ENCODE measurements at regions not wholly inside any gene's neighbourhood (a gene's known extent, or its start where the extent isn't known, plus 50 kb on each side); places are given as distances from the start of the nearest gene placed in this dataset.
"Not testable (repeated sequence)": the region's sequence is repeated elsewhere in the genome, so short reads cannot be mapped to it uniquely, and the experiment has no call there.

GRCh38 chr10:25824050-25824449, 110.0 kb upstream of the MYO3A start:
- Histone ChIP-seq H3K4me3 (ENCODE audit: extremely low read depth, insufficient read depth, low read length, poor library complexity, severe bottlenecking) (no peak overlapping the region), H3K9me3 (ENCODE audit: control insufficient read depth, low read length) (no peaks in the 10 kb centered on the region), H3K36me3 (ENCODE audit: control insufficient read depth, insufficient read depth, low read length) (no peaks in the 10 kb centered on the region), H3K27ac (ENCODE audit: low read depth, low read length, severe bottlenecking) (no peak overlapping the region), H3K4me1 (ENCODE audit: control insufficient read depth, insufficient read depth, low read length, poor library complexity, severe bottlenecking) (no peaks in the 10 kb centered on the region)
- WGBS, 2 experiments (ENCODE audit: insufficient coverage in 2 of 2) = 33 to 46% methylated on average over 1 to 2 of the region's 4 CpGs

GRCh38 chr10:25828475-25828874, 105.6 kb upstream of the MYO3A start:
- Histone ChIP-seq H3K4me1 (ENCODE audit: control insufficient read depth, insufficient read depth, low read length, poor library complexity, severe bottlenecking) (no peaks in the 10 kb centered on the region), H3K36me3 (ENCODE audit: control insufficient read depth, insufficient read depth, low read length) (no peaks in the 10 kb centered on the region), H3K9me3 (ENCODE audit: control insufficient read depth, low read length) (no peaks in the 10 kb centered on the region), H3K27ac (ENCODE audit: low read depth, low read length, severe bottlenecking) (no peak overlapping the region), H3K4me3 (ENCODE audit: extremely low read depth, insufficient read depth, low read length, poor library complexity, severe bottlenecking) (no peak overlapping the region)
- WGBS, 2 experiments (ENCODE audit: insufficient coverage in 2 of 2) = 10 to 55% methylated on average over 2 to 3 of the region's 4 CpGs

DNA sequence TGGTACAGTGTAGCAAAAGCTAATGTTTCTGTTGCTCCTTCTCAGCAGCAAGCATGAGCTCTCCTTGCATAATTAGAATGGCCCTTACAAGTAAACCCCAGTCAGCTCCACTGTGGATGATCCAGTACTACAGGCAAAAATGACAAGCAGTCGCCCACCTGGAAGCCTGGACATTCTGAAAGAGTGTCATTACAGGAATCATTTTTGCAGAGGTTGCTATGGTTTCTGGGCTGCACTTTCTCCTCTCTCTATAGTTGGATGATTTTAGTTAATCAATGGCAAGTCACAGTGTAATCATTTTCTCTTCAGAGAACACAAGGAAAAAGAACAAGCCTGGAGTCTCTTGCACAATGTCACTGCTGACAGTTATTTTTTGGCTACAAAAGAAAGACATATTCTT, 102.9 kb upstream of the MYO3A start:
- Histone ChIP-seq H3K4me3 (ENCODE audit: extremely low read depth, insufficient read depth, low read length, poor library complexity, severe bottlenecking) (no peak overlapping the region), H3K27ac (ENCODE audit: low read depth, low read length, severe bottlenecking) (no peak overlapping the region), H3K4me1 (ENCODE audit: control insufficient read depth, insufficient read depth, low read length, poor library complexity, severe bottlenecking) (no peaks in the 10 kb centered on the region), H3K9me3 (ENCODE audit: control insufficient read depth, low read length) (no peaks in the 10 kb centered on the region), H3K36me3 (ENCODE audit: control insufficient read depth, insufficient read depth, low read length) (no peaks in the 10 kb centered on the region)
- WGBS, 2 experiments (ENCODE audit: insufficient coverage in 2 of 2) = 80 to 83% methylated on average over 1 of the region's 1 CpG

DNA sequence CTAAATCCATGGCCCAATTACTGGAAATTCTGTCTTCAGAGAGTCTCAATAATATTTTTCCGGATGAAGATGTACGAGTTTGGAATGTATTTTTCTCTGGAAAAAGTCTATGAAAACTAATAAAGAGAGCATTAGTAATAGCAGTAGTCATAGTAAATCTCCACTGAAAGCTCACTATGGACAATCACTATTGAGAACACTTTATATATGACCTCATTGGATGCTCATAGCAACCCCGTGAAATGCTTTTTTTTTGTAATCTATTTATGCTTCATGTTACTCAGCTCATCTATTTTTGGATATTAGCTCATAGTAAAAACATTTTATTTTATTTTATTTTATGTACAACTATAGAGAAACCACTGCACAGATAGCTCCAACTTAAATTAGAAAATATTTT, 94.3 kb upstream of the MYO3A start:
- Histone ChIP-seq H3K36me3 (ENCODE audit: control insufficient read depth, insufficient read depth, low read length) (no peaks in the 10 kb centered on the region), H3K4me3 (ENCODE audit: extremely low read depth, insufficient read depth, low read length, poor library complexity, severe bottlenecking) (no peak overlapping the region), H3K27ac (ENCODE audit: low read depth, low read length, severe bottlenecking) (no peak overlapping the region), H3K4me1 (ENCODE audit: control insufficient read depth, insufficient read depth, low read length, poor library complexity, severe bottlenecking) (no peaks in the 10 kb centered on the region), H3K9me3 (ENCODE audit: control insufficient read depth, low read length) (no peaks in the 10 kb centered on the region)
- no CpG with 5 or more reads among the region's 3 CpGs for WGBS, 2 experiments (ENCODE audit: insufficient coverage in 2 of 2)

GRCh38 chr10:25840875-25841274, 93.2 kb upstream of the MYO3A start:
- H3K27ac ChIP-seq (ENCODE audit: low read depth, low read length, severe bottlenecking); H3K36me3 ChIP-seq (ENCODE audit: control insufficient read depth, insufficient read depth, low read length); H3K4me1 ChIP-seq (ENCODE audit: control insufficient read depth, insufficient read depth, low read length, poor library complexity, severe bottlenecking); H3K9me3 ChIP-seq (ENCODE audit: control insufficient read depth, low read length); H3K4me3 ChIP-seq (ENCODE audit: extremely low read depth, insufficient read depth, low read length, poor library complexity, severe bottlenecking): not testable (repeated sequence)
- no CpG with 5 or more reads among the region's 3 CpGs for WGBS, 2 experiments (ENCODE audit: insufficient coverage in 2 of 2)

DNA sequence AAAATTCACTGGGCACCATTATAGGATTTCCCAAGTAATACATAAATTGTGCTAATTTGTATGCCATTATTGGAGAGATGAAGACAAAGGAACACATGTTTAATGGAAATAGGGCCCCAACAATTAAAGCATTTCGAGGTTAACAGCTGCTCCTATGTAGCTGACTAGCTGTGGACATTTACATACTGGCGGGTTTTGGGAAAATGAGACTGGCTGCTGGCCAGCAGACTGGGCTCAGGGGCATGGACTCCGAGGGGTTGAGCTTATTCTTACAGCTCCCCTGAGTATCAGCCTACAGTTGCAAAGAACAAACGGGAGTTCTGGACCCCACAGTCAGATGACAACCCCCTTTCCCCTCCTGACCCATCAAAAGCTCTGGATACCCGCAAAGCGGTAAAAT, 91.9 kb upstream of the MYO3A start:
- no peak overlapping the region for H3K4me3 ChIP-seq (ENCODE audit: extremely low read depth, insufficient read depth, low read length, poor library complexity, severe bottlenecking)
- no peaks in the 10 kb centered on the region for H3K9me3 ChIP-seq (ENCODE audit: control insufficient read depth, low read length)
- no peak overlapping the region for H3K27ac ChIP-seq (ENCODE audit: low read depth, low read length, severe bottlenecking)
- no peaks in the 10 kb centered on the region for H3K36me3 ChIP-seq (ENCODE audit: control insufficient read depth, insufficient read depth, low read length)
- 82 to 98% methylated on average over 2 to 6 of the region's 6 CpGs for WGBS, 2 experiments (ENCODE audit: insufficient coverage in 2 of 2)
- no peaks in the 10 kb centered on the region for H3K4me1 ChIP-seq (ENCODE audit: control insufficient read depth, insufficient read depth, low read length, poor library complexity, severe bottlenecking)

DNA sequence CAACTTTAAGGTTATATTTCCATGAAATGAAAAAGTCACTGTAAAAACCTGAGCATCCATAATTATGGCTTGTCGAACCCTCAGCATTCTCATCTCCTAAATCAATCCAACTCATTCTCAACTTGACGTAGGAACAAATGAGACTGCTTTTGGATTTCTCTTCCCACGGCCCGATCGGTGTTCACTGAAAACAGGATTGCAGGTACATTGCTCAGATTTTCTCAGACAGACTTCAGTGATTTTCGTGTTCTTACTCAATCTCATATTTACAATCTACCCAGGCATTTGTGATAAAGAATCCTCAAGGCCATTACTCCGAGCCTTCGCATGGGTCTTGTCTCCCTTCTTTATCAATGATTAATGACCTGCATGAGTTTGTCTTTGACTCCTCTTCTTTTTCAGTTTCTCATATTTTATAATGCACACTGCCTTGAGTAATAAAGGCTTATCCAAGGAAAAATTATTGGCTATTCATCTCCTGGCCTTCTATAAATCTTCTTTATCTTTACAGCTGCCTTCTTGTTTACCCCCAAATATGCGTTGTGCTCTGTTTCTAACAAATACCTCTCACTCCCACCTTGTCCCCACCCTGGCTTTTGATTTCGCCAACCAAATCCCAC, 90.4 kb upstream of the MYO3A start:
- Histone ChIP-seq H3K4me3 (ENCODE audit: extremely low read depth, insufficient read depth, low read length, poor library complexity, severe bottlenecking) (no peak overlapping the region), H3K9me3 (ENCODE audit: control insufficient read depth, low read length) (no peaks in the 10 kb centered on the region), H3K4me1 (ENCODE audit: control insufficient read depth, insufficient read depth, low read length, poor library complexity, severe bottlenecking) (no peaks in the 10 kb centered on the region), H3K36me3 (ENCODE audit: control insufficient read depth, insufficient read depth, low read length) (no peaks in the 10 kb centered on the region), H3K27ac (ENCODE audit: low read depth, low read length, severe bottlenecking) (no peak overlapping the region)
- WGBS, 2 experiments (ENCODE audit: insufficient coverage in 2 of 2) = 91 to 93% methylated on average over 7 to 8 of the region's 10 CpGs

GRCh38 chr10:25844716-25845115, 89.3 kb upstream of the MYO3A start:
- H3K4me3 ChIP-seq (ENCODE audit: extremely low read depth, insufficient read depth, low read length, poor library complexity, severe bottlenecking); H3K9me3 ChIP-seq (ENCODE audit: control insufficient read depth, low read length); H3K4me1 ChIP-seq (ENCODE audit: control insufficient read depth, insufficient read depth, low read length, poor library complexity, severe bottlenecking); H3K27ac ChIP-seq (ENCODE audit: low read depth, low read length, severe bottlenecking); H3K36me3 ChIP-seq (ENCODE audit: control insufficient read depth, insufficient read depth, low read length): not testable (repeated sequence)
- 80% methylated on average over 1 of the region's 2 CpGs; no CpG with 5 or more reads in 1 of the 2 experiments for WGBS, 2 experiments (ENCODE audit: insufficient coverage in 2 of 2)

DNA sequence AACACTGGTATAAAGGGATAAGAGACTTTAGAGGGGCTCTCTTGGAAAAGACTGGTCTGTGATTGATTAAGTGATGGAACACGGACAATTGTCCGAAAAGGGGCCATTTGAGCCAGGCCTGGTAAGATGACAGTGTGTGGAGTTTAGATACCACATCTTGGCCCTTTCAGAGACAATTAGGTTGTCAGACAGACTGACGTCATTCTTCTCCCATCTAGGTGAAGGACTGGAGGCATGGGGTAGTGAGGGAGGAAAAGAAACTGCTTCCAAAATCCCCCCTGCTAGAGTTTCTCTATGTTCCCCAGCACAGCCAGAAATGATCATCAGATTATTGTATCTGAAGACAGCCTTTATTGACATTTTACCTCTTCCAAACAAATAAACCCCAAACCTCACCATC, 84.8 kb upstream of the MYO3A start:
- H3K9me3 ChIP-seq (ENCODE audit: control insufficient read depth, low read length) = no peaks in the 10 kb centered on the region
- no peak overlapping the region for H3K27ac ChIP-seq (ENCODE audit: low read depth, low read length, severe bottlenecking)
- WGBS, 2 experiments (ENCODE audit: insufficient coverage in 2 of 2) = 100% methylated on average over 2 of the region's 3 CpGs
- H3K36me3 ChIP-seq (ENCODE audit: control insufficient read depth, insufficient read depth, low read length) = no peaks in the 10 kb centered on the region
- H3K4me1 ChIP-seq (ENCODE audit: control insufficient read depth, insufficient read depth, low read length, poor library complexity, severe bottlenecking) = no peaks in the 10 kb centered on the region
- no peak overlapping the region for H3K4me3 ChIP-seq (ENCODE audit: extremely low read depth, insufficient read depth, low read length, poor library complexity, severe bottlenecking)

GRCh38 chr10:25849988-25850387, 84.0 kb upstream of the MYO3A start:
- no peak overlapping the region for H3K27ac ChIP-seq (ENCODE audit: low read depth, low read length, severe bottlenecking)
- H3K9me3 ChIP-seq (ENCODE audit: control insufficient read depth, low read length) = no peaks in the 10 kb centered on the region
- WGBS, 2 experiments (ENCODE audit: insufficient coverage in 2 of 2) = 69 to 83% methylated on average over 3 to 4 of the region's 4 CpGs
- H3K4me3 ChIP-seq (ENCODE audit: extremely low read depth, insufficient read depth, low read length, poor library complexity, severe bottlenecking) = no peak overlapping the region
- no peaks in the 10 kb centered on the region for H3K4me1 ChIP-seq (ENCODE audit: control insufficient read depth, insufficient read depth, low read length, poor library complexity, severe bottlenecking)
- no peaks in the 10 kb centered on the region for H3K36me3 ChIP-seq (ENCODE audit: control insufficient read depth, insufficient read depth, low read length)

GRCh38 chr10:25851548-25851947, 82.5 kb upstream of the MYO3A start:
- no peak overlapping the region for H3K4me3 ChIP-seq (ENCODE audit: extremely low read depth, insufficient read depth, low read length, poor library complexity, severe bottlenecking)
- H3K27ac ChIP-seq (ENCODE audit: low read depth, low read length, severe bottlenecking) = no peak overlapping the region
- 71 to 75% methylated on average over 6 to 7 of the region's 7 CpGs for WGBS, 2 experiments (ENCODE audit: insufficient coverage in 2 of 2)

More at GRCh38 chr10:25851548-25851947, 82.5 kb upstream of the MYO3A start:
- Histone ChIP-seq H3K4me1 (ENCODE audit: control insufficient read depth, insufficient read depth, low read length, poor library complexity, severe bottlenecking) (no peaks in the 10 kb centered on the region), H3K36me3 (ENCODE audit: control insufficient read depth, insufficient read depth, low read length) (no peaks in the 10 kb centered on the region), H3K9me3 (ENCODE audit: control insufficient read depth, low read length) (no peaks in the 10 kb centered on the region)
